ENCODE measurements at regions not wholly inside any gene's neighbourhood (a gene's known extent, or its start where the extent isn't known, plus 50 kb on each side); places are given as distances from the start of the nearest gene placed in this dataset.

DNA sequence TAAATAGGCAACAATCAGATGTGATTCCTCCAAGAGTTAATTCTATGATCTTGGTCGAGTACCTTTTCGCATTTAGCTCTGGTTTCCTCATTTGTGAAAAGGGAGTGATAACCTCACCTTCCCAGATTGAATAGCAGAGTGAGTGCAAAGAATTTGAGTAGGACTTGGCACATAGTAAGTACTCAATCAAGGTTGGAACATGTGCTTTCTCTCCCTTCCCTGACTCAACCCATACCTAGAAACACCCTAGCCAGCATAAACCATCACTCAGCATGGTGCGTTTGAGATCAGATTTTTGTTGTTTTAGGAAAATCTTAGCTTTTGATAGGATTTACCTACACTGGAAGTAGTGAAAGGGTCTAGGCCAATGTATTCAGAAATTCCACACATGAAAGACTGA, 333.4 kb upstream of the NT5E start:
- no peak overlapping the region for H3K4me3 ChIP-seq (ENCODE audit: low read depth in 1 of 3, low read length in 3 of 3)
- no peak overlapping the region for H3K27ac ChIP-seq (ENCODE audit: low read depth in 1 of 2, low read length in 2 of 2)
- DNase-seq (ENCODE audit: low spot score), result no peak
- no peaks in the 10 kb centered on the region for H3K36me3 ChIP-seq (ENCODE audit: control insufficient read depth in 4 of 4, insufficient read depth in 3 of 4, low read depth in 1 of 4, low read length in 3 of 4)
- no peak for TF ChIP-seq MAX (IDR thresholded peaks at IDR 0.05)
- no peak for TF ChIP-seq JUND (IDR thresholded peaks at IDR 0.05)
- no peak for TF ChIP-seq HNF4A (conservative IDR thresholded peaks at IDR 0.05)
- no peak for TF ChIP-seq FOXA1 (IDR thresholded peaks at IDR 0.05)
- TF ChIP-seq SP1 (IDR thresholded peaks at IDR 0.05), result no peak
- TF ChIP-seq HNF4G (IDR thresholded peaks at IDR 0.05), result no peak
- no peaks in the 10 kb centered on the region for H3K4me1 ChIP-seq (ENCODE audit: control insufficient read depth in 4 of 4, insufficient read depth in 4 of 4, low read length in 3 of 4)
- no peaks in the 10 kb centered on the region for H3K9me3 ChIP-seq (ENCODE audit: control insufficient read depth in 4 of 4, low read length in 3 of 4)
- no peak overlapping the region for H3K9ac ChIP-seq (ENCODE audit: low read depth in 1 of 2, low read length in 2 of 2)
- WGBS, result 89% methylated on average over 3 of the region's 3 CpGs
- H3K27me3 ChIP-seq (ENCODE audit: control insufficient read depth in 4 of 4, insufficient read depth in 4 of 4, low read length in 3 of 4), result peaks cover 0 to 4% (median 0%) of the 10 kb centered on the region in 4 donors

GRCh38 chr6:85115876-85116275, 334.0 kb upstream of the NT5E start:
- TF ChIP-seq TAF1 (conservative IDR thresholded peaks at IDR 0.05), result no peak
- TF ChIP-seq, protein P1, sequence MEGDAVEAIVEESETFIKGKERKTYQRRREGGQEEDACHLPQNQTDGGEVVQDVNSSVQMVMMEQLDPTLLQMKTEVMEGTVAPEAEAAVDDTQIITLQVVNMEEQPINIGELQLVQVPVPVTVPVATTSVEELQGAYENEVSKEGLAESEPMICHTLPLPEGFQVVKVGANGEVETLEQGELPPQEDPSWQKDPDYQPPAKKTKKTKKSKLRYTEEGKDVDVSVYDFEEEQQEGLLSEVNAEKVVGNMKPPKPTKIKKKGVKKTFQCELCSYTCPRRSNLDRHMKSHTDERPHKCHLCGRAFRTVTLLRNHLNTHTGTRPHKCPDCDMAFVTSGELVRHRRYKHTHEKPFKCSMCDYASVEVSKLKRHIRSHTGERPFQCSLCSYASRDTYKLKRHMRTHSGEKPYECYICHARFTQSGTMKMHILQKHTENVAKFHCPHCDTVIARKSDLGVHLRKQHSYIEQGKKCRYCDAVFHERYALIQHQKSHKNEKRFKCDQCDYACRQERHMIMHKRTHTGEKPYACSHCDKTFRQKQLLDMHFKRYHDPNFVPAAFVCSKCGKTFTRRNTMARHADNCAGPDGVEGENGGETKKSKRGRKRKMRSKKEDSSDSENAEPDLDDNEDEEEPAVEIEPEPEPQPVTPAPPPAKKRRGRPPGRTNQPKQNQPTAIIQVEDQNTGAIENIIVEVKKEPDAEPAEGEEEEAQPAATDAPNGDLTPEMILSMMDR (IDR thresholded peaks at IDR 0.05; ENCODE audit: low read depth, low read length, missing input control), result no peak
- no peak for TF ChIP-seq FOXA1 (IDR thresholded peaks at IDR 0.05)
- TF ChIP-seq JUND (IDR thresholded peaks at IDR 0.05), result no peak
- TF ChIP-seq HNF4G (IDR thresholded peaks at IDR 0.05), result no peak
- TF ChIP-seq, protein P2, sequence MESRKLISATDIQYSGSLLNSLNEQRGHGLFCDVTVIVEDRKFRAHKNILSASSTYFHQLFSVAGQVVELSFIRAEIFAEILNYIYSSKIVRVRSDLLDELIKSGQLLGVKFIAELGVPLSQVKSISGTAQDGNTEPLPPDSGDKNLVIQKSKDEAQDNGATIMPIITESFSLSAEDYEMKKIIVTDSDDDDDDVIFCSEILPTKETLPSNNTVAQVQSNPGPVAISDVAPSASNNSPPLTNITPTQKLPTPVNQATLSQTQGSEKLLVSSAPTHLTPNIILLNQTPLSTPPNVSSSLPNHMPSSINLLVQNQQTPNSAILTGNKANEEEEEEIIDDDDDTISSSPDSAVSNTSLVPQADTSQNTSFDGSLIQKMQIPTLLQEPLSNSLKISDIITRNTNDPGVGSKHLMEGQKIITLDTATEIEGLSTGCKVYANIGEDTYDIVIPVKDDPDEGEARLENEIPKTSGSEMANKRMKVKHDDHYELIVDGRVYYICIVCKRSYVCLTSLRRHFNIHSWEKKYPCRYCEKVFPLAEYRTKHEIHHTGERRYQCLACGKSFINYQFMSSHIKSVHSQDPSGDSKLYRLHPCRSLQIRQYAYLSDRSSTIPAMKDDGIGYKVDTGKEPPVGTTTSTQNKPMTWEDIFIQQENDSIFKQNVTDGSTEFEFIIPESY (IDR thresholded peaks at IDR 0.05), result no peak
- TF ChIP-seq RAD21 (IDR thresholded peaks at IDR 0.05), result no peak
- no peak for TF ChIP-seq RXRA (IDR thresholded peaks at IDR 0.05)
- no peak for TF ChIP-seq HNF4A (conservative IDR thresholded peaks at IDR 0.05)
- no peak for TF ChIP-seq NR2F2 (IDR thresholded peaks at IDR 0.05)
- no peak for TF ChIP-seq EGR1 (IDR thresholded peaks at IDR 0.05; ENCODE audit: low read depth in 2 of 2)
- TF ChIP-seq YY1 (IDR thresholded peaks at IDR 0.05), result no peak
- no peak for TF ChIP-seq FOXA2 (IDR thresholded peaks at IDR 0.05)
- no peak for TF ChIP-seq GABPA (IDR thresholded peaks at IDR 0.05 in 1 of 2, conservative IDR thresholded peaks at IDR 0.05 in 1 of 2)
- TF ChIP-seq MAX (IDR thresholded peaks at IDR 0.05), result no peak
- no peak for TF ChIP-seq SP1 (IDR thresholded peaks at IDR 0.05)
- no peak for TF ChIP-seq ATF3 (IDR thresholded peaks at IDR 0.05)
- TF ChIP-seq REST (IDR thresholded peaks at IDR 0.05), result no peak
- Histone ChIP-seq H3K4me3 (ENCODE audit: low read depth in 1 of 3, low read length in 3 of 3) (no peak overlapping the region), H3K36me3 (ENCODE audit: control insufficient read depth in 4 of 4, insufficient read depth in 3 of 4, low read depth in 1 of 4, low read length in 3 of 4) (no peaks in the 10 kb centered on the region), H3K27ac (ENCODE audit: low read depth in 1 of 2, low read length in 2 of 2) (no peak overlapping the region), H3K27me3 (ENCODE audit: control insufficient read depth in 4 of 4, insufficient read depth in 4 of 4, low read length in 3 of 4) (peaks cover 0 to 4% (median 0%) of the 10 kb centered on the region in 4 donors), H3K9me3 (ENCODE audit: control insufficient read depth in 4 of 4, low read length in 3 of 4) (no peaks in the 10 kb centered on the region), H3K9ac (ENCODE audit: low read depth in 1 of 2, low read length in 2 of 2) (no peak overlapping the region), H3K4me1 (ENCODE audit: control insufficient read depth in 4 of 4, insufficient read depth in 4 of 4, low read length in 3 of 4) (no peaks in the 10 kb centered on the region)
- 67% methylated on average over 2 of the region's 2 CpGs for WGBS
- no peak for DNase-seq (ENCODE audit: low spot score)
